H7 (cell line): ENCODE measurements at regions not wholly inside any gene's neighbourhood (a gene's known extent, or its start where the extent isn't known, plus 50 kb on each side); places are given as distances from the start of the nearest gene placed in this dataset.

ENCODE experiments used
- DNase-seq: peaks from one replicate; pipeline ENCODE4 v3.0.0; 2012
- H3K27me3 ChIP-seq: 2 replicates; pipeline ENCODE4 v1.6.0; 2011; ENCODE audit warnings: mild to moderate bottlenecking, low read length; ENCODE audit not compliant: control insufficient read depth, insufficient read depth
- H3K36me3 ChIP-seq: replicated peaks from 2 replicates; pipeline ENCODE4 v1.5.1; 2011; ENCODE audit warnings: low read length; ENCODE audit not compliant: control insufficient read depth, insufficient read depth
- H3K4me3 ChIP-seq: 2 replicates; pipeline ENCODE4 v1.5.1; 2011; ENCODE audit warnings: low read depth, mild to moderate bottlenecking, control low read depth, low read length, moderate library complexity; ENCODE audit not compliant: insufficient read depth

DNA sequence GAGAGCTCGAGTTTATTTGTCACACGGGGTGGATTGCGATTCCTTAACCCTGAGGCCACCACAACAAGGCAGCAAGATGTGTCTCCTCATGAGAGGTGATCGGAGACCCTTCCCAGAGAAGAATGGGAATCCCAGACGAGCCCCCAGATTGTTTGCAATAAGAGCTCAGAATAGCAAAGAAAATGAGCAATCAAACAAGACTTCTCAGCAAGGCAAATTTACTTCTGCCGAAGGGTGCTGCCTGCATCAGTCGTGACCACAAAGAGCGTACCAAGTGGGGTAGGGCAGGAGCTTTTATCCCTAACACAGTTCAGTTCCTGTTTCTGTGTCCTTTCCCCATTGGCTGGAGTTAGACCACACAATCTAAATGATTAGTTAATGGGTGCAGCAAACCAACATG, 237.5 kb upstream of the SYT4 start:
- Histone ChIP-seq H3K36me3 (no peaks in the 10 kb centered on the region), H3K4me3 (no peak overlapping the region), H3K27me3 (no peaks in the 10 kb centered on the region)
- DNase-seq, result no peak

DNA sequence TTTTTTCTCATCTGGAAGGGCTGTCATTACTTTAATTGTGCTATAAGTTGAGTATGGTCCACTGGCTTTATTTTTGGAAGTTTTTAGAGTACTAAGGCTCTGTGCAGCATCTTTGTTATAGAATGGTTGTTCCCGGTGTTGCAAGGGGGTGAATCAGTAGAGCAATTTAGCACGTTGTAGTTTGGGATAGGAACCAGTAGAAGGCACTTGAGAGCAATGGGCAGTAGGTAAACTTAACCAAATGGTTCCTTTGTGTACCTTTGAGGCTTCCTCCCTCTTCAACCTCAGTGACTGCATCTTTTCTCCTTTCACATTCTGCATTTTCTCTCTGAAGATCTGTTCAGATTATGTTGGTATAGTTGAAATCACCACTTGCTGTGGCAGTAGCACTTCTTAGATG, 238.2 kb upstream of the SYT4 start:
- H3K36me3 ChIP-seq, result no peaks in the 10 kb centered on the region
- H3K27me3 ChIP-seq, result no peaks in the 10 kb centered on the region
- DNase-seq, result no peak
- no peak overlapping the region for H3K4me3 ChIP-seq

GRCh38 chr18:43524260-43524659, 247.0 kb upstream of the SYT4 start:
- no peak for DNase-seq
- no peaks in the 10 kb centered on the region for H3K27me3 ChIP-seq
- H3K4me3 ChIP-seq, result no peak overlapping the region
- H3K36me3 ChIP-seq, result no peaks in the 10 kb centered on the region

- no peaks in the 10 kb centered on the region for H3K36me3 ChIP-seq
- H3K4me3 ChIP-seq, result no peak overlapping the region
- no peaks in the 10 kb centered on the region for H3K27me3 ChIP-seq
- DNase-seq, result no peak
Observed at GRCh38 chr18:43525169-43525568, 247.9 kb upstream of the SYT4 start.

DNA sequence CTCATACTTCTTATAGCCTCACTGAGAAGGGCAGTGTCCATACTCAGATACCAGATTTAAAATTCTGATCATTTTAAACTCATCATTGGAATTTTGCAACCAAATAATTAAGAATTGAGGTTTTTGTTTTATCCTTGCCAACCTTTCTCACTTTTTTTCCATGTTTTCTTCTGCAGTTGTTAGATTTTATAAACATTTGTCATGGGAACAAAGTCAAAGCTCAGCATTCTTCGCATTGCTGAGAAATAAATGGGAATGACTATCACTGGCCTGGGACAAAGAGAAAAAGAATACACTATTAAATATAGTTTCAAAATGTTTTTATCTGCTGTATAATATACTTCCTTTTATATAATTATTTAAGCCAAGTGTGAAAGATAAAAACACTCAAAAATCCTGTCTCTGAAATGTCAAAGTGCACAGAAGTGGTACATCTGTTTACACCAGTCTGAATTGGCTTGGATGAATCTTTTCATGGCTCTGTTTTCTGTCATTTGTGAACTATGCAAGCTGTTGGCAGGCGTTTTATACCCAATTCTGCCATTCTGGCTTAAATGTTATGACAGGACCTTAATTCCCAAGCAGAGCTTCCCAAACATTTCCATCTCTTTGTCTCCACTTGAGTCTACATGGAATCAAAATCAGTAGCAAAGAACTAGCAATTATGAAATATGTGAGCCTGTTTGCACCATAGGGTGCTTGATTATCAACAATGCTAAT, 249.3 kb upstream of the SYT4 start:
- no peak for DNase-seq
- H3K27me3 ChIP-seq, result no peaks in the 10 kb centered on the region
- H3K36me3 ChIP-seq, result no peaks in the 10 kb centered on the region
- no peak overlapping the region for H3K4me3 ChIP-seq

- H3K27me3 ChIP-seq, result no peaks in the 10 kb centered on the region
- H3K4me3 ChIP-seq, result no peak overlapping the region
- DNase-seq, result no peak
- H3K36me3 ChIP-seq, result no peaks in the 10 kb centered on the region
Observed at GRCh38 chr18:43531438-43531837, 254.1 kb upstream of the SYT4 start.

DNA sequence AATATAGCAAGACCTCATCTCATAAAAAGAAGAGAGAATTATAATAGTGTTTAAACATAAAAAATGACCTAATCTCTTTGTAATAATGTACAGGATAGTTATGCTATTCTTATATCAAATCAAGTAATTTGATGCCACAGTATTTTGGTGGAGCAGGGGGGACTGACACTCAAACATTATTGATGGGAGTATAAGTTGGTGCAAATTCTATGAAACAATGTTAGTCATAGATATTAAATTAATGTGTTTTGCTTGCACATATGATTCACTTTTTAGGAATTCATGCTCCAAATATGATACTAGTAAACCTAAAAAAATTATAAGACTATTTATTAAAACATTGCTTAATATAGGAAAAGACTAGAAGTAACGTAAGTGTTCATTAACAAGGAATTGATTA, 256.1 kb upstream of the SYT4 start:
- DNase-seq, result no peak
- Histone ChIP-seq H3K36me3 (no peaks in the 10 kb centered on the region), H3K27me3 (no peaks in the 10 kb centered on the region), H3K4me3 (no peak overlapping the region)

DNA sequence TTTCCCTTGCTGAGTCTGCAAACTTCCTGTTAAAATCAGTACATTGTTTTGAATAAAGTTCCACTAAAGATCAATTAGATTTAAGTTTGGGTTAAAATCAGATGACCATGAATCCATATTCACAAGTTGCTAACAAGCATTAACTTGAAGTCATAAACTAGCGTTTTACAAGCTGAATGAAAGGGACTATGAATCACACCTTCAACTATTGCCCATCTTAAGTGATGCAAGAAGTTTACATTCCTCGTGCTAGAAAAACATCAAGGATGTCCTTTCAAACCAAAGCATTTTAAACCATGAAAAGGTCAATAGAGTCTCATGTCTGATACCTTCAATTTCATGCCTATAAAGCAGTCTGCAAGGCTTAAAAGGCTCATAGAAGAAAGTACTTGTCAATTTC, 257.2 kb upstream of the SYT4 start:
- no peaks in the 10 kb centered on the region for H3K27me3 ChIP-seq
- DNase-seq, result no peak
- H3K36me3 ChIP-seq, result no peaks in the 10 kb centered on the region
- H3K4me3 ChIP-seq, result no peak overlapping the region

GRCh38 chr18:43539862-43540261, 262.6 kb upstream of the SYT4 start:
- H3K4me3 ChIP-seq, result no peak overlapping the region
- H3K36me3 ChIP-seq, result no peaks in the 10 kb centered on the region
- H3K27me3 ChIP-seq, result no peaks in the 10 kb centered on the region
- DNase-seq, result no peak

GRCh38 chr18:43542016-43542415, 264.7 kb upstream of the SYT4 start:
- Histone ChIP-seq H3K27me3 (no peaks in the 10 kb centered on the region), H3K36me3 (no peaks in the 10 kb centered on the region), H3K4me3 (no peak overlapping the region)
- no peak for DNase-seq

DNA sequence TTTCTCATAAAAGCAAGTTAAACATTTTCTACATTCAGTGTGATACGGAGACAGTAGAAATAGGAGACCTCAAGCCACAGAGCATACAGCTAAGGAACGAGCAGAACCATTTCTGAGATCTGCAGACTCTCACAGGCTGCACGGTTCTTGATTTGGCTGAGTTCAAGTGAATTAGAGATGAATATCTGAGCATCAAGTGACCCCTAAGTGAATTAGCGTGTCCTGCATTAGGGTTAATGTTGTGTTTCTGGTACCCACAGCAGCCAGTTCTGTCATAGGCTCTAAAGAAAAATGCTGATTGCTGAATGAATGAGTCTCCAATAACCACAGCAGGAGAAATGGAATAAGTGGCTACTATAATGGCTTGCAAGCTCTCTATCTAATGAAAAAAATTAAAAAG, 265.9 kb upstream of the SYT4 start:
- no peak overlapping the region for H3K4me3 ChIP-seq
- DNase-seq, result no peak
- no peaks in the 10 kb centered on the region for H3K36me3 ChIP-seq
- no peaks in the 10 kb centered on the region for H3K27me3 ChIP-seq

DNA sequence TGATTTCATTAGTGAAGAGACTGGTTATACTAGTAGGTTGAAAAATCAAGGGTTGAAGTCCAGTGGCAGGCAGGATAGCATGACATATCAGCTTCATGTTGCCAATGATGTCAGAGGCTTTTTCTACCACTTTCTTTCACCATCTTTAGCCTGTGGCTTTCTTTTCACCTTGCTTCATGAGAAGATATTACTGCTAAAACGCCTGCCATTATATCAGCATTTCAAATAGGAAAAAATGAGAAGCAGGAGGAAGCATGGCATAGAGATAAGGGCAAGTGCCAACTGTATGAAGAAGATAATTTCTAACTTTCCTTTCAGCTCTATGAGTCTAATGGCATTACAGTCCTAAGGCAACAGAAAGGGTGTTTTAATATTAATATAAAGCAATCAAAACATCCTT, 270.2 kb upstream of the SYT4 start:
- H3K27me3 ChIP-seq, result no peaks in the 10 kb centered on the region
- DNase-seq, result no peak
- no peaks in the 10 kb centered on the region for H3K36me3 ChIP-seq
- no peak overlapping the region for H3K4me3 ChIP-seq

- Histone ChIP-seq H3K36me3 (no peaks in the 10 kb centered on the region), H3K4me3 (no peak overlapping the region), H3K27me3 (no peaks in the 10 kb centered on the region)
- no peak for DNase-seq
Observed at GRCh38 chr18:43559507-43559906, 282.2 kb upstream of the SYT4 start.

GRCh38 chr18:43563780-43564179, 286.5 kb upstream of the SYT4 start:
- DNase-seq, result peak; percentile 30
- no peak overlapping the region for H3K4me3 ChIP-seq

GRCh38 chr18:43570593-43570992, 293.3 kb upstream of the SYT4 start:
- no peak for DNase-seq
- no peaks in the 10 kb centered on the region for H3K36me3 ChIP-seq

More at GRCh38 chr18:43563780-43564179, 286.5 kb upstream of the SYT4 start:
- H3K36me3 ChIP-seq, result no peaks in the 10 kb centered on the region
- H3K27me3 ChIP-seq, result no peaks in the 10 kb centered on the region

More at GRCh38 chr18:43570593-43570992, 293.3 kb upstream of the SYT4 start:
- no peaks in the 10 kb centered on the region for H3K27me3 ChIP-seq
- no peak overlapping the region for H3K4me3 ChIP-seq
